ENCODE measurements at regions not wholly inside any gene's neighbourhood (a gene's known extent, or its start where the extent isn't known, plus 50 kb on each side); places are given as distances from the start of the nearest gene placed in this dataset.

DNA sequence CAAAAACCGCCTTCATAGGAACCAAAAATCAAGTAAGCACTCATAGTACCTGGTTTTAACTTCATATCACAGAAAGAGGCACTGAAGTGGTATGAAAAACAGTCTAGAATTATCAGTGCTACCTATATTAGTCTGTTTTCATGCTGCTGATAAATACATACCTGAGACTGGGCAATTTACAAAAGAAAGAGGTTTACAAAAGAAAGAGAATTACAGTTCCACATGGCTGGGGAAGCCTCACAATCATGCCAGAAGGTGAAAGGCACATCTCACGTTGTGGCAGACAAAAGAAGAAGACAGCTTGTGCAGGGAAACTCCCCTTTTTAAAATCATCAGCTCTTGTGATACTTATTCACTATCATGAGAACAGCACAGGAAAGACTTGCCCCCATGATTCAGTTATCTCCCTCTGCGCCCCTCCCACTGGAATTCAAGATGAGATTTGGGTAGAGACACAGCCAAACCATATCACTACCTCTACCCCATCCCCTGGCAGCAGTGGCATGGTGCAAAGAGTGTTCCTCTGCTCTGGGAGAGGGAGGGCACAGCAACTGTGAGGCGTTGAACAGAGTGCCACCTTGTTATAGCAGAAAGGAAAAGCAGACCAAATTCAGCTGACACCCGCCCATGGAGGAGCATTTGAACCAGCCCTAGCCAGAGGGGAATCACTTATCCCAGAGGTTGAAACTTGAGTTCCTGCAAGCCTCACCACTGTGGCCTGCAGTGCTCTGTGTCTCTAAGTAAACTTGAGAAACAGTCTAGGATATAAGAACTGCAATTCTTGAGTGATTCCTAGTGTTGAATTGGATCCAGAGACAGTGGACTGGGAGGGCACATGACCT, 61.9 kb upstream of the PTPRZ1 start:
- no peaks in the 10 kb centered on the region for H3K4me1 ChIP-seq (ENCODE audit: control insufficient read depth, insufficient read depth, low read length, poor library complexity, severe bottlenecking)
- WGBS, 2 experiments (ENCODE audit: insufficient coverage in 2 of 2) = 60 to 72% methylated on average over 3 of the region's 5 CpGs
- no peaks in the 10 kb centered on the region for H3K36me3 ChIP-seq (ENCODE audit: control insufficient read depth, insufficient read depth, low read length)
- H3K4me3 ChIP-seq (ENCODE audit: extremely low read depth, insufficient read depth, low read length, poor library complexity, severe bottlenecking) = no peak overlapping the region
- no peaks in the 10 kb centered on the region for H3K9me3 ChIP-seq (ENCODE audit: control insufficient read depth, low read length)
- H3K27ac ChIP-seq (ENCODE audit: low read depth, low read length, severe bottlenecking) = no peak overlapping the region

DNA sequence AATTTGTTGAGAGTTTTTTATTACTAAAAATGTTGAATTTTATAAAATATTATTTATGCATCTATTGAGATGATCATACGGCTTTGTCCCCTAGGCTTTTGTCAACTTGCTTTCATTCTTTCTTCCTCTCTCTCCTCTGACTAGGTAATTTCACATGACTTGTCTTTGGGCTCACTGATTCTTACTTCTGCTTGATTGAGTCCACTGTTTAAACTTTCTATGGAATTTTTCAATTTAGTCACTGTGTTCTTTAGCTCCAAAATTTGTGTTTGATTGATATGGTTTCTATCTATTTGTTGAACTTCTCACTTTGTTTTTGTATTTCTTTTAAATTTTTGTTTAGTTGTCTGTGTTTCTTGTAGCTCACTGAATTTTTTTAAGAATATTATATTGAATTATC, 65.9 kb upstream of the PTPRZ1 start:
- no CpG with 5 or more reads among the region's 1 CpG for WGBS, 2 experiments (ENCODE audit: insufficient coverage in 2 of 2)
- H3K27ac ChIP-seq (ENCODE audit: low read depth, low read length, severe bottlenecking) = no peak overlapping the region
- H3K4me1 ChIP-seq (ENCODE audit: control insufficient read depth, insufficient read depth, low read length, poor library complexity, severe bottlenecking) = no peaks in the 10 kb centered on the region
- no peaks in the 10 kb centered on the region for H3K9me3 ChIP-seq (ENCODE audit: control insufficient read depth, low read length)
- no peak overlapping the region for H3K4me3 ChIP-seq (ENCODE audit: extremely low read depth, insufficient read depth, low read length, poor library complexity, severe bottlenecking)
- no peaks in the 10 kb centered on the region for H3K36me3 ChIP-seq (ENCODE audit: control insufficient read depth, insufficient read depth, low read length)

DNA sequence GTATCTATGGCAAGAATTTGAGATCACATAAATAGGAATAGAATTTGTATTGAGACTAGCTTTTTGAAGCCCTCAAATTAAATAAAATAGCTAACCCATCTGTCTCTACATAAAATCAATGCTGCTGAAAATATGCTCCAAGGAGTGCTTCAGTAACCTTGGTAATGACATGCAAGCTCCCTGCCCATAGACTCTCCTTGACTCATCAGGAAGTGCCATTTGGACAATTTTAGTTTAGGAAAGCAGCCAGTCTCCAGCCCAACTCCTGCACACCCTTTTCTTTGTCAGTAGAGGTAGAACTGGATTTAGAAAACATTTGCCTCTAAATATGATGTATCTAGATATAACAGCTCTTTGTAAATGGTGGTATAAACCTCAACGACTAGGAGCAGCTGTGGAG, 69.9 kb upstream of the PTPRZ1 start:
- Histone ChIP-seq H3K36me3 (ENCODE audit: control insufficient read depth, insufficient read depth, low read length) (no peaks in the 10 kb centered on the region), H3K27ac (ENCODE audit: low read depth, low read length, severe bottlenecking) (no peak overlapping the region), H3K4me3 (ENCODE audit: extremely low read depth, insufficient read depth, low read length, poor library complexity, severe bottlenecking) (no peak overlapping the region), H3K4me1 (ENCODE audit: control insufficient read depth, insufficient read depth, low read length, poor library complexity, severe bottlenecking) (peaks cover 9% of the 10 kb centered on the region), H3K9me3 (ENCODE audit: control insufficient read depth, low read length) (no peaks in the 10 kb centered on the region)
- no CpG with 5 or more reads among the region's 1 CpG for WGBS, 2 experiments (ENCODE audit: insufficient coverage in 2 of 2)

DNA sequence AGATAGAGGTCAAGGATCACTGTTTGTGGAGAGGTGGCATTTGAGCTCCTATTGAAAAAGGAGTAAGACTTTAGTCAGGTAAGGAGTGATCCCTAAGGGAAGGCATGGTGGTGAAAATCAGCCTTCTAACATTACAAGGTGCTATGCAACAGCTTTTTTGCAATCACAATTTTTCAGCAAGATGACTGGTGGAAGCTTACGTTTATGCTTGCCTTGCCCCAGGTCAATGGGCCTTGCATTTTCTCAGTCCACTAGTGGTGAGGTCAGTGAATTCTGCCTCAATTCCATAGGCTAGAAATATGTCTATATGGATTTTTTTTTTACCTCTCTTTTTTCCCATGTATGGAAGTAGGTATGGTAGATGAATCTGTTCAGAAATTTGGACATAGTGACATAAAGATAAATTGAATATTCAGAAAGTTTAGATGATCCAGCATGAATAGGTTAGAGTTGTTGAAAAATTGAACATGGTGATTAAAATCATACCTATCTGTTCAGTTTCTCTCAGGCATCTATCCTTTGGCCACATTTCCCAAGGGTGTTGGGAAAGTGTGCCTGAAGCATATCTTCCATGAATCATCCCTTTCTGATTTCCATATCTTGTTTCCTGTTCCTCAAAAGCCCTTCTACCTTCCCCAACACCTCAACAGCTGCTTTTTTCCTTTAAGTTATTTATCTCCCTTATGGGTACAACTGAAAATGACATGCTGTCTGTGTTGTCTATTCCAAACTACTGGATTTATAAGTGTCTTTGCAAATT, 71.9 kb upstream of the PTPRZ1 start:
- no CpG with 5 or more reads among the region's 1 CpG for WGBS, 2 experiments (ENCODE audit: insufficient coverage in 2 of 2)
- no peak overlapping the region for H3K4me3 ChIP-seq (ENCODE audit: extremely low read depth, insufficient read depth, low read length, poor library complexity, severe bottlenecking)
- no peaks in the 10 kb centered on the region for H3K36me3 ChIP-seq (ENCODE audit: control insufficient read depth, insufficient read depth, low read length)
- H3K27ac ChIP-seq (ENCODE audit: low read depth, low read length, severe bottlenecking) = no peak overlapping the region
- peaks cover 18% of the 10 kb centered on the region for H3K4me1 ChIP-seq (ENCODE audit: control insufficient read depth, insufficient read depth, low read length, poor library complexity, severe bottlenecking)
- no peaks in the 10 kb centered on the region for H3K9me3 ChIP-seq (ENCODE audit: control insufficient read depth, low read length)

DNA sequence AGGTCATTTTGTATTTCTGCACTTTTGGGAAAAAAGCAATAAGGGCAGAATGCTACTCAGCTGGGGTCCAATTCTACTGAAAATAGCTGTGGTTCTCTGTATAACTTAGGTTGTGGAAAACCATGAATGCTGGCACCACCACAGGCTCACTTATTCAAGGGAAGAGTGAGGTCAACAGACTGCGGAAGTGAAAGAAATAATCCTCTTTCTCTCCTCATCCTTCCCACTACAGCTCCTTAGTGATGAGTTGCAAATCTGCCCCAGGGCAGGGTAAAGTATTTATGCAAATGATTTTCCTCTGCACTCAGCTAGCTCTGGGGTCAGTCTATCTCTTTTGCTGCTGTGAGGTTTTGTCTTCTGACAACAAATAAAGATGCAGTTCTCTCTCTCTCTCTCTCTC, 74.1 kb upstream of the PTPRZ1 start:
- WGBS, 2 experiments (ENCODE audit: insufficient coverage in 2 of 2) = no CpG with 5 or more reads among the region's 1 CpG
- Histone ChIP-seq H3K4me1 (ENCODE audit: control insufficient read depth, insufficient read depth, low read length, poor library complexity, severe bottlenecking) (peaks cover 18% of the 10 kb centered on the region), H3K27ac (ENCODE audit: low read depth, low read length, severe bottlenecking) (peak overlapping the region; percentile 78), H3K36me3 (ENCODE audit: control insufficient read depth, insufficient read depth, low read length) (no peaks in the 10 kb centered on the region), H3K4me3 (ENCODE audit: extremely low read depth, insufficient read depth, low read length, poor library complexity, severe bottlenecking) (no peak overlapping the region), H3K9me3 (ENCODE audit: control insufficient read depth, low read length) (no peaks in the 10 kb centered on the region)

DNA sequence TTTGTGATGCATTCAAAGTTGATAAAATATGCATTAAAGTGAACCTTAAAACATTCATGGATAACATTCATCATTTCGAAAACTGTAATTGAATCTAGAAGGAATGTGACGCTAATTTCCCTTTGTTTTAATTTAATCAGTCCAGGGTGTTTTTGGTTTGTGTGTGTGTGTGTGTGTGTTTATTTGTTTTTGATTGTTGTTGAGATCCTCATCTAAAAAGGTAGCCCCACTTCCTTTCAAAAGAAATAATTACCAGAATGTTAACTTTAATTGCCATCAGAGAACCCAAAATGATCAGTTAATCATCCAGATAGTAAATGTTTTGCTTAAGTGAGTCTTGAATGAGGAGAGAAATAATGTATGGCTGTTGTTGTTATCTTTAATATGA, 74.5 kb upstream of the PTPRZ1 start:
- H3K4me1 ChIP-seq (ENCODE audit: control insufficient read depth, insufficient read depth, low read length, poor library complexity, severe bottlenecking) = peaks cover 18% of the 10 kb centered on the region
- no peaks in the 10 kb centered on the region for H3K9me3 ChIP-seq (ENCODE audit: control insufficient read depth, low read length)
- H3K4me3 ChIP-seq (ENCODE audit: extremely low read depth, insufficient read depth, low read length, poor library complexity, severe bottlenecking) = no peak overlapping the region
- H3K27ac ChIP-seq (ENCODE audit: low read depth, low read length, severe bottlenecking) = peak overlapping the region; percentile 78
- WGBS, 2 experiments (ENCODE audit: insufficient coverage in 2 of 2) = 80% methylated on average over 1 of the region's 2 CpGs; no CpG with 5 or more reads in 1 of the 2 experiments
- no peaks in the 10 kb centered on the region for H3K36me3 ChIP-seq (ENCODE audit: control insufficient read depth, insufficient read depth, low read length)

DNA sequence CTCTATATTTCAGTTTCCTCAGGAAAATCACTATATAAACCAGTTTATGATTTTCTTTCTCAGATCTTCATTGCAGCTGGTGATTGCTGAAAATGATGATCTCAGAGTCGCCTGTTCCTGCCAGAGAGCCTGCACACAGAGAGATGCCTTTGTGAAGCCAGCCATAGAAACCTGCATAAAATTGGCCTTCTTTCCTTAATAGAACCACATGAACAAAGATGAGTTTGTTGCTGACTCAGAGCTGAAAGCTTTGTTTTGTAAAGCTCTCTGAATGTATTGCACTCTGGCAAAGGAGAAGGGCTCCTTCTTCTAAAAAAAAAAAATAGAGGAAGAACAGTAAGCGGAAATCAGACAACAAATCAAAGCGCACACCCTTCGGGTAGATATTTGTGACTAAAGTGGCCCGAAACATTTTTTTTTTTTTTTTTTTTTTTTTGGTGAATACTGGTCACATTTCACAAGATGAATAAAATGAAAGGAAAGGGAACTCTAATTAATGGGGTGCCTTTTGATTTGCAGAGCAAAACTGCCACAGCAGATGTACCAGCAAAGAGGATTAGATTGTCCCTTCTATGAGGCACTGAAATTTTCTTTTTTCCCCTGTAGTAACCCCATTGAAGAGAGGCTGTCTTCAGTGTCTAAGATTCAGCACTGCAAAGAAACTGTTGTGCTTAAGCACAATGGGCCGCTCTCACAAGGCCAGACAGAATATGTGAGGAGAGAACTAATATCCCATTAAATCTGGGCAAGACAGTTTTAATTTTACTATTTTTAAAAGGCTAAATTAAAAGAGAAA, 75.1 kb upstream of the PTPRZ1 start:
- H3K4me3 ChIP-seq (ENCODE audit: extremely low read depth, insufficient read depth, low read length, poor library complexity, severe bottlenecking) = no peak overlapping the region
- 0 to 20% methylated on average over 1 of the region's 6 CpGs for WGBS, 2 experiments (ENCODE audit: insufficient coverage in 2 of 2)
- peak overlapping the region; percentile 78 for H3K27ac ChIP-seq (ENCODE audit: low read depth, low read length, severe bottlenecking)
- H3K9me3 ChIP-seq (ENCODE audit: control insufficient read depth, low read length) = no peaks in the 10 kb centered on the region
- H3K4me1 ChIP-seq (ENCODE audit: control insufficient read depth, insufficient read depth, low read length, poor library complexity, severe bottlenecking) = peaks cover 18% of the 10 kb centered on the region
- H3K36me3 ChIP-seq (ENCODE audit: control insufficient read depth, insufficient read depth, low read length) = no peaks in the 10 kb centered on the region

DNA sequence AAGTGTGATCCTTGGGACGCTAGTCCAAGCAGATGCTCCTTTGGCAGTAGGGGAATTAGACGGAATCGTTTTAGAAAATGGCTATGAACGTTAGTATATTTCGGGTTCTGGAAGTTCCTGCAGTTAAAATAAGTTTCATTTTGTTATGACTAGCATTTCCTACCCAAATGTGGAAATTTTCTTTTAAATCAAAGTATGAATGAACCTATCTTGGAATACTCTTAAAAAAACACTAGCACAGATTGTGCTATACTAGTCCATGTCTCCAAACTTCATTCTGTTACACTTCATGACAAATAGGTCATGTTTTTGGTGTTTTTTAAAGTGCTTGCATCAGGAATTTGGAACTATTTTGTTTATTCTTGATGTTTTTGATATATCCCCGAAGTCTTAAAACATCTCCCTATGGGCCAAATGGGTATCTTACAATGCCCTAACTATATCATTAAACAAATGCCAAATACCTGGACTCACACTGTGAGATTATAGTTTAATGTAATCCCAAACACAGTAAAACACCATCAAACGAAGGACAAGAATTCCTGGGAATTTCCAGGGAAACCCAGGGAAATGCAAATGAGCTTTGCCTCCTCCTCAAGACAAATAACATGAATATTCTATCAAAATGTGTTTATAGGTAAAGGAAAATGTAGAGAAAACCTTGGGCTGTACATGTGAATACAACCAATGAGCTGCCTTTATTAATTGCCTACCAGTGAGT, 75.9 kb upstream of the PTPRZ1 start:
- H3K27ac ChIP-seq (ENCODE audit: low read depth, low read length, severe bottlenecking) = peak overlapping the region; percentile 78
- H3K4me1 ChIP-seq (ENCODE audit: control insufficient read depth, insufficient read depth, low read length, poor library complexity, severe bottlenecking) = peaks cover 18% of the 10 kb centered on the region
- H3K4me3 ChIP-seq (ENCODE audit: extremely low read depth, insufficient read depth, low read length, poor library complexity, severe bottlenecking) = no peak overlapping the region
- 81% methylated on average over 4 of the region's 7 CpGs; no CpG with 5 or more reads in 1 of the 2 experiments for WGBS, 2 experiments (ENCODE audit: insufficient coverage in 2 of 2)
- H3K36me3 ChIP-seq (ENCODE audit: control insufficient read depth, insufficient read depth, low read length) = no peaks in the 10 kb centered on the region
- no peaks in the 10 kb centered on the region for H3K9me3 ChIP-seq (ENCODE audit: control insufficient read depth, low read length)

DNA sequence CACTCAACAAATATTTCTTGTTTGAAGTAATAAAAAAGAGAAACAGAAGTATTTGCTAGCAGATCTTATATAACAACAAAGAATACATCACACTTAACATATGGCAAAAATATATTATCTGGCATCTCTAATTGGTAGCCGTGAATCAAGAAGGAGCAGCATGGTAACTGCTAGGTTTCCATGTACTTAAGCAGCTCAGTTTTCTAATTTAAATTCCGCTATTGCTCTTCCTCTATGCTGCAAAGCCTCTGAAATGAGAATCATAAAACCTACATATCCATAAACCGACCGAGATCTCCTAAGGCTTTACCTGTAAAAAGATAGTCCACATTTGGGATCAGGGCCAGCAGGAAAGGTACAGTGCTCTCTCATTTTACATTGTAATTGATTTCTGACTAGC, 76.6 kb upstream of the PTPRZ1 start:
- H3K36me3 ChIP-seq (ENCODE audit: control insufficient read depth, insufficient read depth, low read length) = no peaks in the 10 kb centered on the region
- WGBS, 2 experiments (ENCODE audit: insufficient coverage in 2 of 2) = 89 to 100% methylated on average over 3 to 4 of the region's 4 CpGs
- no peak overlapping the region for H3K27ac ChIP-seq (ENCODE audit: low read depth, low read length, severe bottlenecking)
- H3K4me1 ChIP-seq (ENCODE audit: control insufficient read depth, insufficient read depth, low read length, poor library complexity, severe bottlenecking) = peaks cover 18% of the 10 kb centered on the region
- H3K9me3 ChIP-seq (ENCODE audit: control insufficient read depth, low read length) = no peaks in the 10 kb centered on the region
- H3K4me3 ChIP-seq (ENCODE audit: extremely low read depth, insufficient read depth, low read length, poor library complexity, severe bottlenecking) = no peak overlapping the region

DNA sequence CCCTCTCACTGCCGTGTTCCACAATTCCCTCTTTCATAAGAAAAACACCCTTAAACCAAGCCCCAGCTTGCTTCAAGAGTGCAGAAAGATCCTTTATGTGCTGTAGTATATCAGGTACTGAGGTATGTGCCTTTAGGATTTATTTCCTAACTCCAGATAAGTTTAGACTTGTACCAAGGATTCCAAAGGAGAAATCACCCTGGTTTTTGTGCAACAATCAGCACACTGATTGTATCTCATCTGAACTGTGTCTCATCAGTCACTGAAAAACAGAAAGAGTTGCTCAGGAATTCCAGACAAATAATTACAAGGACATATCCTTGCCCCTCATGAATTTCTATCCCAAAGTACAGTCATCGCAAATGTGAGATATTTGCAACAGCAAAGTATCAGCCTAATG, 77.2 kb upstream of the PTPRZ1 start:
- H3K4me1 ChIP-seq (ENCODE audit: control insufficient read depth, insufficient read depth, low read length, poor library complexity, severe bottlenecking) = peaks cover 18% of the 10 kb centered on the region
- WGBS, 2 experiments (ENCODE audit: insufficient coverage in 2 of 2) = 92 to 100% methylated on average over 1 of the region's 2 CpGs

More for the DNA sequence above, 77.2 kb upstream of the PTPRZ1 start:
- Histone ChIP-seq H3K9me3 (ENCODE audit: control insufficient read depth, low read length) (no peaks in the 10 kb centered on the region), H3K27ac (ENCODE audit: low read depth, low read length, severe bottlenecking) (no peak overlapping the region), H3K36me3 (ENCODE audit: control insufficient read depth, insufficient read depth, low read length) (no peaks in the 10 kb centered on the region), H3K4me3 (ENCODE audit: extremely low read depth, insufficient read depth, low read length, poor library complexity, severe bottlenecking) (no peak overlapping the region)

Measured in mesodermal cell (in vitro differentiated cells).